EL (cell line): ENCODE measurements at regions not wholly inside any gene's neighbourhood (a gene's known extent, or its start where the extent isn't known, plus 50 kb on each side); places are given as distances from the start of the nearest gene placed in this dataset.
A peak's percentile ranks its signal among the peaks of the same experiment; 100 is the strongest.
"Not testable (repeated sequence)": the region's sequence is repeated elsewhere in the genome, so short reads cannot be mapped to it uniquely, and the experiment has no call there.

Experiments used
- DNase-seq: peaks from one replicate; pipeline ENCODE4 v3.0.0-alpha.2; 2016

DNA sequence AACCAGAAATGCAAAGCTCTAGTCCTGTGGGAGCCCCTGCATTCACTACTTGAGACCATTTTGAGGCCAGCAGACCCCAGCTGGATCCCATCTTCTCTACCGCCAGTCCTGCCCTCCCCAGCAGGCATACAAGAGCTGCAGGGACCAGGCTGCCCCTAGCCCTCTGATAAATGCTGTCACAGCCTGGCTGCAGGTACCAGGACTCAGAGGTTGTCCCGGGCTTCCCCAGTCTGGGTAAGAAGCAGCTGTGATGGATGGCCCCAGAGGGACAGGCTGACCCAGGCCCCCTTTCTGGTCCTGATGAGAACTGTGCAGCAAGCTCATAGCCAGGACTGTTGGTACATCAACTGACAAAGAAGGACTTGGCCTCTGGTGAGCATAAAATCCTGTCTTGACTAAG is 132.9 kb upstream of the APCDD1 start:
- DNase-seq, result no peak

- DNase-seq, result no peak
Observed at GRCh38 chr18:10322004-10322403, 132.4 kb upstream of the APCDD1 start.

GRCh38 chr18:10322435-10322834 is 132.0 kb upstream of the APCDD1 start:
- DNase-seq, result no peak

DNA sequence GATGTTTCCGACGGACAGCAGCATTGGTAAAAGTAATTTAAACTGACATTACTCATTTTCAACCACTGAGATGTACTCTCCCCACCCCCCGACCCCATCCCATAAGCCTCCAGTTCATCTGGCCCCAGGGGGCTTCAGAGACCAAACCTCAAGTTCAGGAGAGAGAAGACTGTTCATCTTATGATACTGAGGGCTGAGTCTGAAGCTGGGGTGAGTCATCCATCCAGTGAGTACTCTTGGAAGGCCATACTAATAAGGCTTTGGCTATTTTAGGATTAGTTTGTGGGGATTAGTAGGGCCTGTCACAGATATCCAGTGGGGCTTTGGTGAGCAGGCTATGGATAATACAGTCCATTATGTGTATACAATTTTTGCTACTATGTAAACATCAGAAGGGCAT is 125.3 kb upstream of the APCDD1 start:
- peak; percentile 13 for DNase-seq

GRCh38 chr18:10330428-10330827 is 124.0 kb upstream of the APCDD1 start:
- no peak for DNase-seq

- DNase-seq, result no peak
Observed at GRCh38 chr18:10332452-10332851, 122.0 kb upstream of the APCDD1 start.

GRCh38 chr18:10336749-10337350 is 117.6 kb upstream of the APCDD1 start:
- no peak for DNase-seq

GRCh38 chr18:10340821-10341220 is 113.6 kb upstream of the APCDD1 start:
- no peak for DNase-seq

- no peak for DNase-seq
Observed at GRCh38 chr18:10343778-10344177, 110.7 kb upstream of the APCDD1 start.

DNA sequence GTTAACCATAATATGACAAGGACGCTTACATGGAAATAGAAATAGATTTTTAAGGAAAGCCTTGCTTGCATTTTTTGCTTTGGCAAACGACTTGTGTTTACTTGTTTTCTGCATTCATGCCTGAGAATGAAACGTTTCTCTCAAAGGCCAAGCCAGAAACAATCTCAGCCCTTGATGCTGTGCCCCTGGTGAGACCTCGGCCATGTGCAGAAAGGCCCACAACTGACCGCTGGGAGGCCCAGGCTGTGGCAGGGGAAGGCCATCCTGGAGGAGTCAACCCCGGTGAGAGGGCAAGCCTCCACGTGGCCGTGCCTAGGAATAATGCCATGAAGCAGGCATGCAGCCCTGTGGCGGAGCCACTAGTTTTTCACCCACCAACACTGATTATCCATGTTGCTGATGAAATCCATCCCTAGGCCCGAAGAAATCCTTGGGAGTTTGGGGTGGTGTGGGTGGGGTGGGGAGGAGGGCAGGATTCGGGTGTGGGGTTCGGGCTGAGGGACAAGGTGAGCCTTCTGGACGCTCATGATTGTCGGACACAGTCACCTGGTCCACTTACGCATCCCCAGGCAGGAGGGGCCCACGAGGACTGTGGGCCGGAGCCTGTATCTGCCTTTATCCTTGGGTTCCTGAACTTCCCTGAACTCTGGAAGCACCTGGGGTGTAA is 107.6 kb upstream of the APCDD1 start:
- no peak for DNase-seq

GRCh38 chr18:10349561-10349960 is 104.9 kb upstream of the APCDD1 start:
- no peak for DNase-seq

GRCh38 chr18:10350661-10351060 is 103.8 kb upstream of the APCDD1 start:
- DNase-seq, result no peak

DNA sequence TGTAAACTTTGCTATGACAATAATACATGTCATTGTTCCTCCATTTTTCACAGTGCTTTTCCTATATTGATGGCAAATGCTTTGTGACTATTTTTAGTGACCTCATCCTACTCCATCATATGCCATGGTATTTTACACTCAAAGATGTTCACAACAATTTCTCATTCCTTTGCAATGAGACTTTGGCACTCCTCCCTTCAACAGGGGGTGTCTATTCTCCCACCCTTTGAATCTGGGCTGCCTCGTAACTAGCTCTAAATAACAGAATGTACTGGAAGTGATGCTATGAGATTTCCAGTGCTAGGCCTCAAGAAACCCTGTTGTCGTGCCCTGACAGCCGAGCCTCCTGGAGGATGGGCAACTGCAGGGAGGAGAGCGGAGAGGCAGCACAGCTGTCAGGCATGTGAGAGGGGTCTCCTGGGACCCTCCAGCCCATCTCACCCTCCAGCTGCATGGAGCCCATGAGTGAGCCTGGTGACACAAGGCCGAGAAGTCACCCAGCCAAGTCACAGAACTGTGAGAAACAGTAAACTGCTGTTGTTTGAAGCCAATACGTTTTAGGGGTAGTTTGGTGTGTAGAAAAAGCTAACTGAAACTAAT is 103.1 kb upstream of the APCDD1 start:
- peak; percentile 44 for DNase-seq

DNA sequence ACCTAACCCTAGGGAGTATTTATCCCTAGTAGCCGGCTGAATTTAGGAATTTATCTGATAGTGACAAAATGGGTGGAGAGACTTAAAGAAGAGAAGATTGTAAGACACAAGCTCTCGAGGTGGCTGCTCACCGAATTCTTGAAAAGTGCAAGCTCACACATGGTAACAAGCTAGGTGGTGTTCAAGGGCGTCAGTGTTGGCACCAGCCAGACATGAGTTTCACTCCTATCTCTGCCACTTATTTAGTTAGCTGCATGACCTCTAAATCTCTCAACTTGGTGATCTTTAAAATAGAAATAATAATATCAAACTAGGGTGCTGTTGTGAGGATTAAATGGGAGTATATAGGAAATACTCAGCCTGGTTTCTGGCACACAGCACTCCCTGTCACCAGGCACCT is 102.6 kb upstream of the APCDD1 start:
- DNase-seq, result no peak

- DNase-seq, result no peak
Observed at GRCh38 chr18:10352671-10353070, 101.8 kb upstream of the APCDD1 start.

GRCh38 chr18:10353791-10354190 is 100.6 kb upstream of the APCDD1 start:
- DNase-seq, result peak; percentile 81

GRCh38 chr18:10354241-10354811 is 100.1 kb upstream of the APCDD1 start:
- no peak for DNase-seq

DNA sequence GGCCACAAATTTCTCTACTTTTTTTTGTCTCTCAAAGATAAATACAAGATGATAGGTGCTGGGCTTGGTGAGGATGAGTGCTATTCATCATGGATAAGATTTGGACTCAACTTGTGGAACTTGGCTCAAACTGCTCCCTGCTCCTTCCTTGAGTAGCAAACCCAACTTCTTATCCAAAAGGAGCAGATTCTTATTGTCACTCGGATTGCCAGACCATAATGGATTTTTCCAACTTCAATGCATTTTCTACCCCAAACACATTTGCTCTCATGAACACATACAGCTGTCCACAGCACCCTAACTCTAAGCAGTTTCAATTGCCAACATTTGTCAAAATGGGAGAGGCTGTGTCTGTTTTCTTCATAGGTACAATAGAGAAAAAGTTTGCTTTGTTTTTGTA is 99.5 kb upstream of the APCDD1 start:
- no peak for DNase-seq

DNA sequence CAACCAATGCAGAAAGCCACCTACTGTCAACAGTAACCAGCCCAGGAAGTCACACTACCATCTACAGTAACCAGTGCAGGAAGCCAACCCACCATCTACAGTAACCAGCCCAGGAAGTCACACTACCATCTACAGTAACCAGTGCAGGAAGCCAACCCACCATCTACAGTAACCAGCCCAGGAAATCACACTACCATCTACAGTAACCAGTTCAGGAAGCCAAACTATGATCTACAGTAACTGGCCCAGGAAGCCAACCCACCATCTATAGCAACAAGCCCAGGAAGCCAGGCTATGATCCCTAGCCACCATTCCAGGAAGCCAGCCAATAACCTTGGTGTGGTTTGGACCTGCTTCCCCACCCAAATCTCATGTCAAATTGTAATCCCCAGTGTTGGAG is 97.4 kb upstream of the APCDD1 start:
- not testable (repeated sequence) for DNase-seq

DNA sequence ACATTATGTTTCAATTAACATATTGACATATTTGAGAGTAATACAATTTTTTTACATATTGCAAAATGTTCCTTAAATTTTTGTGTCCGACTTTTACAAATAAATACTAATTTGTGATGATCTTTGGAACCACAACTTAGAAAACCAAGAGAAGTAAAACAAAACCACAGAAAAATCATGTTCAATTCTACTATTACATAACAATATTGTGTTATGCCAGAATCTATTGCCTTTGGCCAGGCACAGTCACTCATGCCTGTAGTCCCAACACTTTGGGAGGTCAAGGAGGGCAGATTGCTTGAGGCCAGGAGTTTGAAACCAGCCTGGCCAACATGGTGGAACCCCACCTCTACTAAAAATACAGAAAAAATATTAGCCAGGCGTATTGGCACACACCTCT is 92.8 kb upstream of the APCDD1 start:
- DNase-seq, result no peak

DNA sequence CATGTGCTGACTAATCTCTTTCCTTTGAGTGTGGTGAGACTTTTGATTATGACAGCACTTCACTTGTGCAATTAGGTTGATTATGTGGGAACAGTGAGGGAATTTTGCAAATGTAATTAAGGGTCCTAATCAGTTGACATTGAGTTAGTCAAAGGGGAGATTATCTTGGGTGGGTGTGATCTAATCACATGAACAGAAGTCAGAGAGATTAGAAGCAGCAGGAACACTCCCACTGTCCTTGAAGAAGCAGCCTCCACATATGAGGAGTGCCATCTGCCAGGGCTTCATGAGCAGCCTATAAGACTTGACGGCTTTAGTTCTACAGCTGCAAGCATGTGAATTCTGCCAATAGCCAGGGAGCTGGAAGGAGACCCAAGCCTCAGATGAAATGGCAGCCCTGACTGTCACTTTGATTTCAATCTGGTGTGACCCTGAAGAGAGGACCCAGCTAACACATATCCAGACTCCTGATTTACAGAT is 89.4 kb upstream of the APCDD1 start:
- no peak for DNase-seq

- DNase-seq, result no peak
Observed at GRCh38 chr18:10365901-10366300, 88.5 kb upstream of the APCDD1 start.

DNA sequence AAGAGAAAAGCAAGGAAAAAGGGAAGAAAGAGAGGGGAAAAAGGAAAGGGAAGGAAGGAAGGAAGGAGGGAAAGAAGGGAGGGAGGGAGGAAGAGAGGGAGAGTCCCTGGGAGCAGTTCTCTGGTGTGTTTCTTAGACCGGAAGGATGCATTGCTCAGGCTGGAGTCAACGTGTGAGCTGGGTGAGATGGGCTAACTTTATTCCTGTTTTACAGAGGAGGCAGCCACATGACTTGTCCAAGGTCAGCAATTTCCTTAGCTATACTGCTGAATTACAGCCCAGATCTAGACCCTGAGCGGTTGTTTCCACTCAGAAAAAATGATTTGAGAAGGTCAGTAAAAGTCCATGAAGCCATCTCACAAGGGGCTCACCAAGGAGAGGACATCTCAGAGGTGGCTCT is 86.6 kb upstream of the APCDD1 start:
- no peak for DNase-seq
